ENCODE measurements at regions not wholly inside any gene's neighbourhood (a gene's known extent, or its start where the extent isn't known, plus 50 kb on each side); places are given as distances from the start of the nearest gene placed in this dataset.

- Histone ChIP-seq H3K36me3 (ENCODE audit: low read depth, missing control alignments) (no peaks in the 10 kb centered on the region), H3K27ac (no peak overlapping the region), H3K4me3 (no peak overlapping the region), H3K4me1 (peaks cover 6% of the 10 kb centered on the region), H3K27me3 (no peaks in the 10 kb centered on the region), H3K9me3 (no peaks in the 10 kb centered on the region)
- no peak for TF ChIP-seq POLR2A (IDR thresholded peaks at IDR 0.05)
- TF ChIP-seq, protein P1, sequence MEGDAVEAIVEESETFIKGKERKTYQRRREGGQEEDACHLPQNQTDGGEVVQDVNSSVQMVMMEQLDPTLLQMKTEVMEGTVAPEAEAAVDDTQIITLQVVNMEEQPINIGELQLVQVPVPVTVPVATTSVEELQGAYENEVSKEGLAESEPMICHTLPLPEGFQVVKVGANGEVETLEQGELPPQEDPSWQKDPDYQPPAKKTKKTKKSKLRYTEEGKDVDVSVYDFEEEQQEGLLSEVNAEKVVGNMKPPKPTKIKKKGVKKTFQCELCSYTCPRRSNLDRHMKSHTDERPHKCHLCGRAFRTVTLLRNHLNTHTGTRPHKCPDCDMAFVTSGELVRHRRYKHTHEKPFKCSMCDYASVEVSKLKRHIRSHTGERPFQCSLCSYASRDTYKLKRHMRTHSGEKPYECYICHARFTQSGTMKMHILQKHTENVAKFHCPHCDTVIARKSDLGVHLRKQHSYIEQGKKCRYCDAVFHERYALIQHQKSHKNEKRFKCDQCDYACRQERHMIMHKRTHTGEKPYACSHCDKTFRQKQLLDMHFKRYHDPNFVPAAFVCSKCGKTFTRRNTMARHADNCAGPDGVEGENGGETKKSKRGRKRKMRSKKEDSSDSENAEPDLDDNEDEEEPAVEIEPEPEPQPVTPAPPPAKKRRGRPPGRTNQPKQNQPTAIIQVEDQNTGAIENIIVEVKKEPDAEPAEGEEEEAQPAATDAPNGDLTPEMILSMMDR (IDR thresholded peaks at IDR 0.05): no peak
- WGBS, 2 donors: 96 to 98% methylated on average over 4 of the region's 4 CpGs
- DNase-seq: no peak
- intact Hi-C loops (cut with DNase I; ENCODE audit: low total_unique reads): no loop called here
Observed at GRCh38 chr6:105807905-105808304, 278.2 kb upstream of the PRDM1 start.

- no peak for TF ChIP-seq POLR2A (IDR thresholded peaks at IDR 0.05)
- TF ChIP-seq, protein P1 (IDR thresholded peaks at IDR 0.05): no peak
- Histone ChIP-seq H3K27ac (no peak overlapping the region), H3K27me3 (no peaks in the 10 kb centered on the region), H3K36me3 (ENCODE audit: low read depth, missing control alignments) (no peaks in the 10 kb centered on the region), H3K9me3 (no peaks in the 10 kb centered on the region), H3K4me1 (peaks cover 6% of the 10 kb centered on the region), H3K4me3 (no peak overlapping the region)
- intact Hi-C loops (cut with DNase I; ENCODE audit: low total_unique reads): no loop called here
- 84 to 90% methylated on average over 3 of the region's 3 CpGs for WGBS, 2 donors
- no peak for DNase-seq
Observed at GRCh38 chr6:105806486-105806920, 279.6 kb upstream of the PRDM1 start.

- Histone ChIP-seq H3K4me3 (no peak overlapping the region), H3K4me1 (peaks cover under 1% of the 10 kb centered on the region), H3K27ac (no peak overlapping the region), H3K9me3 (no peaks in the 10 kb centered on the region), H3K27me3 (no peaks in the 10 kb centered on the region), H3K36me3 (ENCODE audit: low read depth, missing control alignments) (no peaks in the 10 kb centered on the region)
- 75 to 84% methylated on average over 2 of the region's 2 CpGs for WGBS, 2 donors
- no peak for DNase-seq
- TF ChIP-seq POLR2A (IDR thresholded peaks at IDR 0.05): no peak
- TF ChIP-seq, protein P1 (IDR thresholded peaks at IDR 0.05): no peak
- intact Hi-C loops (cut with DNase I; ENCODE audit: low total_unique reads): no loop called here
Observed at GRCh38 chr6:105805501-105806023, 280.6 kb upstream of the PRDM1 start.

DNA sequence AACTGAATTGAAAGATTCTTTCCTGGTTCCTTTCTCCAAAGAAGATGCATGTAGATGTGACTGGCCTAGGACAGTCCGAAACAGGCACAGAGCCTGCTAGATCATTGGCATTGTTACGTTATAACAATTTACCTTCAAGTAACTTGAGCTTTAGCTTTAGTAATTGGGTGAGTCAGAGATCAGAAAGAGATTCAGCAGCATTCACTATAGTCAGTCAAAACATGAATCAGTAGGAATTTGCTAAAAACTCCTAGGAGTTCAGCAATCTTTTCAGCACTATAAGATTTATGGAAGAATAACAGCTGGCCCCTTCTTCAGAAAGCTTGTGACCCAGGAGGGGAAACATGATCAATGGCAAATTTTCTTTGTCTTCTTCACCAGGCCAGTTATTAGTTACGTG lies 281.7 kb upstream of the PRDM1 start:
- Histone ChIP-seq H3K36me3 (ENCODE audit: low read depth, missing control alignments) (no peaks in the 10 kb centered on the region), H3K9me3 (no peaks in the 10 kb centered on the region), H3K4me3 (no peak overlapping the region), H3K4me1 (no peaks in the 10 kb centered on the region), H3K27me3 (no peaks in the 10 kb centered on the region), H3K27ac (no peak overlapping the region)
- TF ChIP-seq POLR2A (IDR thresholded peaks at IDR 0.05): no peak
- TF ChIP-seq, protein P1 (IDR thresholded peaks at IDR 0.05): no peak
- intact Hi-C loops (cut with DNase I; ENCODE audit: low total_unique reads): no loop called here
- WGBS, 2 donors: 86 to 89% methylated on average over 3 of the region's 3 CpGs
- DNase-seq: no peak

DNA sequence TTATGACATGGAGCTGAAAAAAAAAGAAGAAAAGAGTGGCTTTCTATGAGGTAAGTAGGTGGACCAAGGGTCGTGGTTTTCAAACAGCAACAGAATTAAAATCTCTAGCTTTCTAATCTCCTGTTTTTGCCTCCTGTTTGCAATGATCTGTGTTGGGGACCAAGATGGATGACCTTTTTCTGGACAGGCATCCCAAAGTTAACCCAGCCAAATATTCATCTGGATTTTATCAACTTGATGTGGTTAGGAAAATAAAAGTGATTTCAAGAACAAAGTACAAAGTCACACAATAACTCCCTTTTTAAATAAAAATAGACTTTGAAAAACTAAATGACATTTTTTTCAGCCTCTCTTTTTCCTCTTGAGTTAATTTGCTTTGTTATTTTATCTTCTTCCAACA lies 282.1 kb upstream of the PRDM1 start:
- H3K4me3 ChIP-seq: no peak overlapping the region
- DNase-seq: no peak
- H3K4me1 ChIP-seq: no peaks in the 10 kb centered on the region
- TF ChIP-seq, protein P1 (IDR thresholded peaks at IDR 0.05): no peak
- no peak for TF ChIP-seq POLR2A (IDR thresholded peaks at IDR 0.05)
- intact Hi-C loops (cut with DNase I; ENCODE audit: low total_unique reads): no loop called here
- no peak overlapping the region for H3K27ac ChIP-seq
- H3K27me3 ChIP-seq: no peaks in the 10 kb centered on the region
- WGBS, 2 donors: 68 to 71% methylated on average over 1 of the region's 1 CpG
- H3K9me3 ChIP-seq: no peaks in the 10 kb centered on the region
- H3K36me3 ChIP-seq (ENCODE audit: low read depth, missing control alignments): no peaks in the 10 kb centered on the region

Data from testis (tissue), 2 donors.